Nephron progenitor cell (in vitro differentiated cells): ENCODE measurements at regions not wholly inside any gene's neighbourhood (a gene's known extent, or its start where the extent isn't known, plus 50 kb on each side); places are given as distances from the start of the nearest gene placed in this dataset.

Source experiments
- DNase-seq: peaks from one replicate; pipeline ENCODE4 v3.0.0; 2021
- H3K27ac Mint-ChIP-seq: 2 replicates; pipeline ENCODE4 v1.8.0; 2021; ENCODE audit warnings: mild to moderate bottlenecking, moderate library complexity, mixed read lengths
- H3K27me3 Mint-ChIP-seq: 2 replicates; pipeline ENCODE4 v1.8.0; 2021; ENCODE audit warnings: mild to moderate bottlenecking, low read depth, mixed read lengths; ENCODE audit not compliant: poor library complexity
- H3K36me3 Mint-ChIP-seq: 2 replicates; pipeline ENCODE4 v1.8.0; 2021; ENCODE audit warnings: low read depth, mixed read lengths
- H3K4me1 Mint-ChIP-seq: 2 replicates; pipeline ENCODE4 v1.8.0; 2021; ENCODE audit warnings: mixed read lengths
- H3K4me3 Mint-ChIP-seq: 2 replicates; pipeline ENCODE4 v1.8.0; 2021; ENCODE audit warnings: mild to moderate bottlenecking, moderate library complexity, mixed read lengths
- H3K9me3 Mint-ChIP-seq: 2 replicates; pipeline ENCODE4 v1.8.0; 2021; ENCODE audit warnings: mild to moderate bottlenecking, moderate library complexity, mixed read lengths
- CTCF ChIP-seq: fragments of 200-600 bp; sonication (generic); IDR thresholded peaks from 2 replicates; pipeline ENCODE4 v1.5.0; 2021; ENCODE audit warnings: antibody characterized with exemption

- Mint-ChIP-seq H3K9me3 (no peaks in the 10 kb centered on the region), H3K36me3 (no peaks in the 10 kb centered on the region), H3K27me3 (peaks cover 29% of the 10 kb centered on the region), H3K27ac (no peak overlapping the region), H3K4me3 (no peak overlapping the region), H3K4me1 (peaks cover 57% of the 10 kb centered on the region)
- no peak for DNase-seq
- no peak for TF ChIP-seq CTCF
Observed at GRCh38 chr15:70159713-70160009, 61.9 kb upstream of the TLE3 start.

- Mint-ChIP-seq H3K4me1 (peaks cover 62% of the 10 kb centered on the region), H3K27me3 (peaks cover 32% of the 10 kb centered on the region)
- no peak for DNase-seq
Observed at GRCh38 chr15:70159001-70159712, 61.4 kb upstream of the TLE3 start.

GRCh38 chr15:70158309-70159000 is 60.7 kb upstream of the TLE3 start:
- no peak for DNase-seq
- H3K27me3 Mint-ChIP-seq = peaks cover 32% of the 10 kb centered on the region

More at GRCh38 chr15:70159001-70159712, 61.4 kb upstream of the TLE3 start:
- TF ChIP-seq CTCF = no peak
- H3K4me3 Mint-ChIP-seq = no peak overlapping the region
- H3K36me3 Mint-ChIP-seq = no peaks in the 10 kb centered on the region
- H3K27ac Mint-ChIP-seq = no peak overlapping the region
- H3K9me3 Mint-ChIP-seq = no peaks in the 10 kb centered on the region

GRCh38 chr15:70156671-70157271 is 59.1 kb upstream of the TLE3 start:
- Mint-ChIP-seq H3K4me1 (peaks cover 63% of the 10 kb centered on the region), H3K27me3 (peaks cover 26% of the 10 kb centered on the region), H3K4me3 (no peak overlapping the region), H3K36me3 (no peaks in the 10 kb centered on the region), H3K9me3 (no peaks in the 10 kb centered on the region), H3K27ac (peak overlapping the region; percentile 71)
- TF ChIP-seq CTCF = no peak
- DNase-seq = peak; percentile 43

More at GRCh38 chr15:70158309-70159000, 60.7 kb upstream of the TLE3 start:
- Mint-ChIP-seq H3K36me3 (no peaks in the 10 kb centered on the region), H3K27ac (no peak overlapping the region), H3K4me3 (no peak overlapping the region), H3K4me1 (peaks cover 68% of the 10 kb centered on the region), H3K9me3 (no peaks in the 10 kb centered on the region)
- no peak for TF ChIP-seq CTCF

- Mint-ChIP-seq H3K27me3 (peaks cover 13% of the 10 kb centered on the region), H3K9me3 (peaks cover 2% of the 10 kb centered on the region), H3K4me3 (no peak overlapping the region), H3K36me3 (peaks cover 3% of the 10 kb centered on the region), H3K27ac (no peak overlapping the region), H3K4me1 (peaks cover 70% of the 10 kb centered on the region)
- DNase-seq = no peak
- TF ChIP-seq CTCF = no peak
Observed at GRCh38 chr15:70154718-70155347, 57.1 kb upstream of the TLE3 start.
